Endothelial cell of umbilical vein (primary cell): ENCODE measurements at regions not wholly inside any gene's neighbourhood (a gene's known extent, or its start where the extent isn't known, plus 50 kb on each side); places are given as distances from the start of the nearest gene placed in this dataset.

Experiments
- BruUV-seq: library from RNA; stranded (reverse); fragments of 400-500 nt; replicated peaks from 2 replicates; lab custom pipeline; 2021; lab: Mats Ljungman, UMichigan
- CTCF ChIA-PET: fragments of 300-600, 350-600 bp; sonication (Branson Sonifier 250); formaldehyde crosslinking; loops from one replicate; lab custom pipeline; 2021; ENCODE audit warnings: antibody characterized with exemption, inconsistent platforms; lab: Charles Lee
- POLR2A ChIA-PET: fragments of 300-600, 350-600 bp; sonication (Branson Sonifier 250); formaldehyde crosslinking; loops from one replicate; lab custom pipeline; 2021; ENCODE audit warnings: antibody characterized with exemption, inconsistent platforms; lab: Charles Lee
- DNase-seq: peaks from one replicate; pipeline ENCODE4 v3.0.0-alpha.2; 2011; ENCODE audit warnings: low read depth, low spot score
- FAIRE-seq: peaks from 2 replicates; lab custom pipeline; 2011; peaks lifted over from hg19 to GRCh38; lab: Jason Lieb, UNC
- H2AFZ ChIP-seq: 2 replicates; pipeline ENCODE4 v1.6.0; 2012; ENCODE audit warnings: low read depth, low read length, control low read depth, inconsistent platforms
- H3K27ac ChIP-seq: 2 replicates; pipeline ENCODE4 v1.5.1; 2011; ENCODE audit warnings: low read depth, mild to moderate bottlenecking, control low read depth, low read length, moderate library complexity; ENCODE audit not compliant: insufficient read depth
- H3K27me3 ChIP-seq, 2 experiments: 2 replicates each; pipeline versions ENCODE4 v1.6.0 to v1.6.1; 2011; ENCODE audit warnings: low read length in 2 of 2, mixed read lengths in 1 of 2; ENCODE audit not compliant: control insufficient read depth in 2 of 2, insufficient read depth in 2 of 2
- H3K36me3 ChIP-seq, 2 experiments: 2 replicates in 1 of 2; 3 replicates in 1 of 2; pipeline ENCODE4 v1.5.1; 2011; ENCODE audit warnings: low read length in 2 of 2, mild to moderate bottlenecking in 1 of 2, moderate library complexity in 1 of 2; ENCODE audit not compliant: control insufficient read depth in 2 of 2, insufficient read depth in 2 of 2; ENCODE audit errors: extremely low read depth in 1 of 2
- H3K4me1 ChIP-seq: 3 replicates; pipeline ENCODE4 v1.5.1; 2011; ENCODE audit warnings: mild to moderate bottlenecking, low read length; ENCODE audit not compliant: control insufficient read depth, insufficient read depth; ENCODE audit errors: extremely low read depth
- H3K4me2 ChIP-seq: 2 replicates; pipeline ENCODE4 v1.6.1; 2011; ENCODE audit warnings: low read length, control low read depth, mixed read lengths; ENCODE audit not compliant: insufficient read depth
- H3K4me3 ChIP-seq, 3 experiments: fragments of 200-600 bp in 1 of 3; sonication (generic), shearing (Covaris generic) in 1 of 3; replicated peaks in 1 of 3; 2 replicates each; pipeline ENCODE4 v1.5.1; 2011 to 2016; ENCODE audit warnings: control low read depth in 3 of 3, low read length in 3 of 3, mild to moderate bottlenecking in 2 of 3, inconsistent platforms in 1 of 3, low read depth in 1 of 3, moderate library complexity in 1 of 3; ENCODE audit not compliant: insufficient read depth in 1 of 3
- H3K79me2 ChIP-seq: 2 replicates; pipeline ENCODE4 v1.6.0; 2012; ENCODE audit warnings: low read length, inconsistent platforms; ENCODE audit not compliant: control insufficient read depth, insufficient read depth
- H3K9ac ChIP-seq: replicated peaks from 2 replicates; pipeline ENCODE3; 2011; ENCODE audit warnings: low read length, control low read depth; ENCODE audit not compliant: insufficient read depth; ENCODE audit errors: extremely low read depth
- H3K9me1 ChIP-seq: replicated peaks from 3 replicates; pipeline ENCODE4 v1.6.0; 2011; ENCODE audit warnings: mild to moderate bottlenecking, low read length; ENCODE audit not compliant: control insufficient read depth, insufficient read depth; ENCODE audit errors: extremely low read depth
- H3K9me3 ChIP-seq: replicated peaks from 2 replicates; pipeline ENCODE4 v1.5.1; 2012; ENCODE audit warnings: low read length, inconsistent platforms; ENCODE audit not compliant: control insufficient read depth, insufficient read depth
- H4K20me1 ChIP-seq: replicated peaks from 2 replicates; pipeline ENCODE3; 2011; ENCODE audit warnings: mild to moderate bottlenecking, low read length; ENCODE audit not compliant: control insufficient read depth, insufficient read depth; ENCODE audit errors: extremely low read depth
- CTCF ChIP-seq, 2 donors: IDR thresholded peaks; 1 replicate in 1 of 2; 2 replicates in 1 of 2; pipeline ENCODE4 v1.5.1; 2011; ENCODE audit warnings: low read length in 2 of 2, mild to moderate bottlenecking in 2 of 2, moderate library complexity in 2 of 2, control low read depth in 1 of 2, inconsistent platforms in 1 of 2, low read depth in 1 of 2; ENCODE audit not compliant: insufficient read depth in 1 of 2; ENCODE audit errors: extremely low read depth in 1 of 2
- EZH2 ChIP-seq: IDR thresholded peaks from 2 replicates; pipeline ENCODE4 v1.6.1; 2012; ENCODE audit warnings: borderline replicate concordance, low read depth, mild to moderate bottlenecking, moderate library complexity, low read length, inconsistent platforms; ENCODE audit not compliant: severe bottlenecking
- GATA2 ChIP-seq: IDR thresholded peaks from 2 replicates; pipeline ENCODE4 v1.7.0; 2011; ENCODE audit warnings: low read depth, mild to moderate bottlenecking, moderate library complexity, mixed read lengths, low read length; ENCODE audit not compliant: insufficient read length, insufficient read depth
- JUN ChIP-seq: IDR thresholded peaks from 2 replicates; pipeline ENCODE4 v1.6.1; 2011; ENCODE audit warnings: borderline replicate concordance, low read depth; ENCODE audit not compliant: insufficient read length, insufficient read depth
- MAX ChIP-seq: IDR thresholded peaks from 2 replicates; pipeline ENCODE4 v1.6.1; 2011; ENCODE audit not compliant: insufficient read depth, insufficient read length
- MYC ChIP-seq: IDR thresholded peaks from one replicate; pipeline ENCODE4 v1.6.1; 2011; ENCODE audit warnings: mild to moderate bottlenecking, low read depth, low read length
- POLR2AphosphoS5 ChIP-seq: IDR thresholded peaks from 2 replicates; pipeline ENCODE4 v1.6.1; 2012; ENCODE audit warnings: low read depth, mild to moderate bottlenecking, control low read depth, low read length, moderate library complexity; ENCODE audit not compliant: insufficient read depth
- dilution Hi-C: fragments of 300-500 bp; cut with MboI; formaldehyde crosslinking; loops from one replicate; pipeline ENCODE4 v1.15.0; 2019; ENCODE audit warnings: low sequenced_read_pairs; ENCODE audit not compliant: extremely low pct_ligation_motif_present
- intact Hi-C: fragments of 100-400 bp; cut with micrococcal nuclease; formaldehyde crosslinking; loops from one replicate; pipeline ENCODE4 v1.10.0; 2022

GRCh38 chr22:47331750-47332149 lies 569.3 kb downstream of the TBC1D22A start:
- no peak overlapping the region for H3K27ac ChIP-seq
- H3K9me1 ChIP-seq: no peaks in the 10 kb centered on the region
- TF ChIP-seq CTCF (IDR thresholded peaks at IDR 0.05; ENCODE audit: extremely low read depth in 1 of 2, insufficient read depth in 1 of 2, low read depth in 1 of 2, low read length in 2 of 2) (no peak), JUN (no peak), MAX (no peak), MYC (no peak), POLR2AphosphoS5 (no peak), EZH2 (no peak), GATA2 (no peak)
- FAIRE-seq (no peak), DNase-seq (no peak)
- no peaks in the 10 kb centered on the region for H4K20me1 ChIP-seq
- dilution Hi-C loops (no loop called here), intact Hi-C loops (no loop called here)
- H2AFZ ChIP-seq: no peak overlapping the region
- H3K79me2 ChIP-seq: no peaks in the 10 kb centered on the region
- BruUV-seq: no TSS peak
- ChIA-PET CTCF (no interaction called here), POLR2A (no interaction called here)
- peaks cover 0 to 2% of the 10 kb centered on the region in 2 experiments for H3K27me3 ChIP-seq
- H3K4me3 ChIP-seq: no peak overlapping the region
- no peaks in the 10 kb centered on the region for H3K36me3 ChIP-seq
- H3K4me2 ChIP-seq: no peak overlapping the region
- H3K4me1 ChIP-seq: peaks cover 16% of the 10 kb centered on the region
- no peaks in the 10 kb centered on the region for H3K9me3 ChIP-seq
- H3K9ac ChIP-seq: no peak overlapping the region
